ENCODE measurements at regions not wholly inside any gene's neighbourhood (a gene's known extent, or its start where the extent isn't known, plus 50 kb on each side); places are given as distances from the start of the nearest gene placed in this dataset.

DNA sequence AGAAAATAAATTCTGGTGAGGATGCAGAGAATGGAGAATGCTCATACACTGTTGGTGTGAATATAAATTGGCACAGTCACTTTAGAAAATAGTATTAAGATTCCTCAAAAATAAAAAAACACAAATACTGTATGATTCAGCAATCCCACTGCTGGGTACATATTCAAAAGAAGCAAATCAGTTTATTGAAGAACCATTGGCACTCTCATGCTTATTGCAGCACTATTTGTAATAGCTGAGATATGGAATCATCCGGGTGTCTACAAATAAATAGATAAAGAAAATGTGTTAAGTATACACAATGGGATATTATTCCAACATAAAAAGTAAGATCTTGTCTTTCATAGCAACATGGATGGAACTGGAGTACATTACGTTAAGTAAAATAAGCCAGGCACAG is 579.4 kb upstream of the SEL1L start:
- Histone ChIP-seq H3K27me3 (no peaks in the 10 kb centered on the region), H3K9me3 (peaks cover 4% of the 10 kb centered on the region), H3K4me1 (no peaks in the 10 kb centered on the region), H3K27ac (no peak overlapping the region), H3K36me3 (no peaks in the 10 kb centered on the region), H3K4me3 (no peak overlapping the region)
- WGBS, result 88% methylated on average over 2 of the region's 2 CpGs
- no peak for DNase-seq (ENCODE audit: low spot score in 2 of 2)
- no peak for TF ChIP-seq POLR2A (IDR thresholded peaks at IDR 0.05)
- TF ChIP-seq, protein P1, sequence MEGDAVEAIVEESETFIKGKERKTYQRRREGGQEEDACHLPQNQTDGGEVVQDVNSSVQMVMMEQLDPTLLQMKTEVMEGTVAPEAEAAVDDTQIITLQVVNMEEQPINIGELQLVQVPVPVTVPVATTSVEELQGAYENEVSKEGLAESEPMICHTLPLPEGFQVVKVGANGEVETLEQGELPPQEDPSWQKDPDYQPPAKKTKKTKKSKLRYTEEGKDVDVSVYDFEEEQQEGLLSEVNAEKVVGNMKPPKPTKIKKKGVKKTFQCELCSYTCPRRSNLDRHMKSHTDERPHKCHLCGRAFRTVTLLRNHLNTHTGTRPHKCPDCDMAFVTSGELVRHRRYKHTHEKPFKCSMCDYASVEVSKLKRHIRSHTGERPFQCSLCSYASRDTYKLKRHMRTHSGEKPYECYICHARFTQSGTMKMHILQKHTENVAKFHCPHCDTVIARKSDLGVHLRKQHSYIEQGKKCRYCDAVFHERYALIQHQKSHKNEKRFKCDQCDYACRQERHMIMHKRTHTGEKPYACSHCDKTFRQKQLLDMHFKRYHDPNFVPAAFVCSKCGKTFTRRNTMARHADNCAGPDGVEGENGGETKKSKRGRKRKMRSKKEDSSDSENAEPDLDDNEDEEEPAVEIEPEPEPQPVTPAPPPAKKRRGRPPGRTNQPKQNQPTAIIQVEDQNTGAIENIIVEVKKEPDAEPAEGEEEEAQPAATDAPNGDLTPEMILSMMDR (IDR thresholded peaks at IDR 0.05), result no peak
- no peak for TF ChIP-seq EP300 (IDR thresholded peaks at IDR 0.05)

DNA sequence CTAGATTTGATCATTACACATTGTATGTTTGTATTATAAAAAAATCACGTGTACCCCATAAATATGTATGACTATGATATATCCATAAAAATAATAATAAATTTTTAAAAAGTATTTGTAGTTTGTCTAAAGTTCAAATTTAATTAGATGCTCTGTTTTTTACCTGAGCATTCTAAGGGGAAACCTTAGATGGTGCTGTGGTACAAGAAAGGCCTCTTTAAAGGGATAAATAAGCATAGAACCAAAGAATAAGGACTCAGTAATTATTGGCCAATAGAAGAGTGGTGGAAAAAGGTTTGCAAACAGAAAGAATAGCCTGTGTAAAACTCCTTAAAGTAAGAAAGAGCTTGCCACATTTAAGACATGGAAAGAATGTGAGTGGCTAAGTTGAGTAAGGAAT is 580.1 kb upstream of the SEL1L start:
- 48% methylated on average over 1 of the region's 1 CpG for WGBS
- no peaks in the 10 kb centered on the region for H3K27me3 ChIP-seq
- H3K4me1 ChIP-seq, result no peaks in the 10 kb centered on the region
- H3K9me3 ChIP-seq, result peaks cover 4% of the 10 kb centered on the region
- H3K4me3 ChIP-seq, result no peak overlapping the region
- no peak for DNase-seq (ENCODE audit: low spot score in 2 of 2)
- no peak for TF ChIP-seq POLR2AphosphoS5 (IDR thresholded peaks at IDR 0.05)
- no peak for TF ChIP-seq EP300 (IDR thresholded peaks at IDR 0.05)
- no peak for TF ChIP-seq POLR2A (IDR thresholded peaks at IDR 0.05)
- TF ChIP-seq, protein P1 (IDR thresholded peaks at IDR 0.05), result no peak
- H3K36me3 ChIP-seq, result no peaks in the 10 kb centered on the region
- no peak overlapping the region for H3K27ac ChIP-seq

DNA sequence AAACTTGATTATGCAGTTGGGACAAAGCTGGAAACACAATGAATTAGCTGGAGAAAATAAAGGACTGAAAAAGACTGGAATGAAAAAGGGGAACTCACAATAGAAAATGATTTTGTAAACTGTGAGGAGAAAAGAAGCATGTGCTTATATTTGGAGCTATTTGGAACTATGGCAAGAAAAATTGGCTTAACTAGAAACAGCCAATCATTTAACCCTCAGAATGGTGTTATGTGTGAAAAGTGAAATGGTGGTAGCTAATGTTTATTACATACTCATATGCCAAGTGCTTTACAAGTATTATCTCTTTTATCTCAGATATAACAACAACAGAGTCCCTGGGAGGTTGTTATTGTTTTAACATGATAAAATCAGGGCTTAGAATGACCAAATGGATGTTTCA is 583.1 kb upstream of the SEL1L start:
- H3K9me3 ChIP-seq, result peaks cover 4% of the 10 kb centered on the region

DNA sequence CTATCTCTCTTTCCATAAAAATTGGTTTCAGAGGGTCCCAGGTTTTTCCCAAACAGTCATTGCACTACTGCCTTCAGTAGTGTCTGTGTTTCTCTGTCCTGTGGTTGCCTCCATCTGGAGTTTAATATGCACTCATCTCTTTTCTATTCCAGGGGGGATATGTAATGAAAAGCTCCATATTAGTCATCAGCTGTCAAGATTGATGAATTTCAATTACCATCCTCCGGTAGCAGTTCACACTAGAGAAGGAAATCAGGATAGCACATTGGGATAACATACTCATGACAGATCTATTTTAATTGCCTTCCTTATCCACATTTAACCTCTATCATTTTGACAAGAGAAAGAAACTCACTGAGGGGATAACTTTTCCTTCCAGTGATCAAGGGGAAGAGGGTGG is 589.0 kb upstream of the SEL1L start:
- TF ChIP-seq EP300 (IDR thresholded peaks at IDR 0.05), result no peak
- Histone ChIP-seq H3K4me3 (no peak overlapping the region), H3K27ac (no peak overlapping the region), H3K36me3 (no peaks in the 10 kb centered on the region), H3K27me3 (no peaks in the 10 kb centered on the region), H3K4me1 (no peaks in the 10 kb centered on the region), H3K9me3 (no peaks in the 10 kb centered on the region)
- no peak for DNase-seq (ENCODE audit: low spot score in 2 of 2)
- 58% methylated on average over 1 of the region's 1 CpG for WGBS

More for the DNA sequence above, 583.1 kb upstream of the SEL1L start:
- Histone ChIP-seq H3K36me3 (no peaks in the 10 kb centered on the region), H3K27me3 (no peaks in the 10 kb centered on the region), H3K4me1 (no peaks in the 10 kb centered on the region), H3K4me3 (no peak overlapping the region), H3K27ac (no peak overlapping the region)
- TF ChIP-seq POLR2AphosphoS5 (IDR thresholded peaks at IDR 0.05) (no peak), POLR2A (IDR thresholded peaks at IDR 0.05) (no peak), EP300 (IDR thresholded peaks at IDR 0.05) (no peak)
- TF ChIP-seq, protein P1 (IDR thresholded peaks at IDR 0.05), result no peak
- no peak for DNase-seq (ENCODE audit: low spot score in 2 of 2)

DNA sequence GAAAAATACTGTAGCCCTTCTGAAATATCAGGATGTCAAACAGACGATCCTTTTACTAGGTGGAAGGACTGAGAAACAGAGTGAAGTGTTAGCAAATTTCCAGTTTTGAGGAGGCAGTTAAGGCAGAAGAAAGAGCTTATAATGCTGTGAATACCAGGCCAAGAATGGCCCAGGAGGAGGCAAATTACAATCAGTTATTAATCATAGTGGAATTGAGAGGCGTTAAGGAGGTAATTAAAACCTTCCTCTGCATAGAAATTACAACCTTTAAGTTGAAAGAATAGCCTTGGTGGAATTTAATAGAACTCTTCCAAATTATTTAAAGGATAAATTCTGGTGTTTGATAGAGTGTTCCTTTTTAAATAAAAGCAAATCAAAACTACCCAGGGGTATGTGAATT is 590.9 kb upstream of the SEL1L start:
- H3K4me1 ChIP-seq, result no peaks in the 10 kb centered on the region
- 72% methylated on average over 2 of the region's 2 CpGs for WGBS
- H3K27me3 ChIP-seq, result no peaks in the 10 kb centered on the region
- DNase-seq (ENCODE audit: low spot score in 2 of 2), result no peak
- no peak overlapping the region for H3K4me3 ChIP-seq
- H3K27ac ChIP-seq, result no peak overlapping the region
- no peak for TF ChIP-seq EP300 (IDR thresholded peaks at IDR 0.05)
- no peak for TF ChIP-seq POLR2AphosphoS5 (IDR thresholded peaks at IDR 0.05)
- TF ChIP-seq, protein P1 (IDR thresholded peaks at IDR 0.05), result no peak
- no peak for TF ChIP-seq POLR2A (IDR thresholded peaks at IDR 0.05)
- H3K9me3 ChIP-seq, result no peaks in the 10 kb centered on the region
- no peaks in the 10 kb centered on the region for H3K36me3 ChIP-seq

DNA sequence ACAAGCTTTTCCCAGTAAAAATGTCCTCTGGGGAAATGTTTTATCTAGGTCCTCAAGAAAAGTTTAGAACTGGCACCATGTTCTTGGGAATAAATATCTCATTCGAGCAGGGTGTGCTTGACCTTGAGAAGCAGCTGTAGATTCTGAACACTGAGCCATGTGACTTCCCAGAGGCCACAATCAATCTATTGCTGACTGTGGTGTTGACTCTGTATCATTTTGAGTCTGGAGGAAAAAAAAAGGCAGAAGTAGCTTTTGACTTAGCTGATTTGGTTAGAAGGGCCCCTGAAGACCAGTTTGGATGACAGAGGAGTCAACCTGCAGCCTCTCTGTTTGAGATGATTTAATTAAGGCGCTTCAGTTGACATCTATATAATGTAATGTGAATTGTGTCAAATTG is 592.4 kb upstream of the SEL1L start:
- WGBS, result 49% methylated on average over 2 of the region's 2 CpGs

More for the DNA sequence above, 592.4 kb upstream of the SEL1L start:
- no peak for TF ChIP-seq POLR2AphosphoS5 (IDR thresholded peaks at IDR 0.05)
- TF ChIP-seq, protein P1 (IDR thresholded peaks at IDR 0.05), result no peak
- TF ChIP-seq EP300 (IDR thresholded peaks at IDR 0.05), result no peak
- Histone ChIP-seq H3K27ac (no peak overlapping the region), H3K27me3 (no peaks in the 10 kb centered on the region), H3K36me3 (no peaks in the 10 kb centered on the region), H3K4me3 (no peak overlapping the region), H3K4me1 (no peaks in the 10 kb centered on the region), H3K9me3 (no peaks in the 10 kb centered on the region)
- DNase-seq (ENCODE audit: low spot score in 2 of 2), result no peak
